Endothelial cell of umbilical vein (primary cell): ENCODE measurements at regions not wholly inside any gene's neighbourhood (a gene's known extent, or its start where the extent isn't known, plus 50 kb on each side); places are given as distances from the start of the nearest gene placed in this dataset.

Source experiments
- BruUV-seq: library from RNA; stranded (reverse); fragments of 400-500 nt; replicated peaks from 2 replicates; lab custom pipeline; 2021; lab: Mats Ljungman, UMichigan
- CTCF ChIA-PET: fragments of 300-600, 350-600 bp; sonication (Branson Sonifier 250); formaldehyde crosslinking; loops from one replicate; lab custom pipeline; 2021; ENCODE audit warnings: antibody characterized with exemption, inconsistent platforms; lab: Charles Lee
- POLR2A ChIA-PET: fragments of 300-600, 350-600 bp; sonication (Branson Sonifier 250); formaldehyde crosslinking; loops from one replicate; lab custom pipeline; 2021; ENCODE audit warnings: antibody characterized with exemption, inconsistent platforms; lab: Charles Lee
- DNase-seq: peaks from one replicate; pipeline ENCODE4 v3.0.0-alpha.2; 2011; ENCODE audit warnings: low read depth, low spot score
- FAIRE-seq: peaks from 2 replicates; lab custom pipeline; 2011; peaks lifted over from hg19 to GRCh38; lab: Jason Lieb, UNC
- H2AFZ ChIP-seq: 2 replicates; pipeline ENCODE4 v1.6.0; 2012; ENCODE audit warnings: low read depth, low read length, control low read depth, inconsistent platforms
- H3K27ac ChIP-seq: 2 replicates; pipeline ENCODE4 v1.5.1; 2011; ENCODE audit warnings: low read depth, mild to moderate bottlenecking, control low read depth, low read length, moderate library complexity; ENCODE audit not compliant: insufficient read depth
- H3K27me3 ChIP-seq, 2 experiments: 2 replicates each; pipeline versions ENCODE4 v1.6.0 to v1.6.1; 2011; ENCODE audit warnings: low read length in 2 of 2, mixed read lengths in 1 of 2; ENCODE audit not compliant: control insufficient read depth in 2 of 2, insufficient read depth in 2 of 2
- H3K36me3 ChIP-seq, 2 experiments: 2 replicates in 1 of 2; 3 replicates in 1 of 2; pipeline ENCODE4 v1.5.1; 2011; ENCODE audit warnings: low read length in 2 of 2, mild to moderate bottlenecking in 1 of 2, moderate library complexity in 1 of 2; ENCODE audit not compliant: control insufficient read depth in 2 of 2, insufficient read depth in 2 of 2; ENCODE audit errors: extremely low read depth in 1 of 2
- H3K4me1 ChIP-seq: 3 replicates; pipeline ENCODE4 v1.5.1; 2011; ENCODE audit warnings: mild to moderate bottlenecking, low read length; ENCODE audit not compliant: control insufficient read depth, insufficient read depth; ENCODE audit errors: extremely low read depth
- H3K4me2 ChIP-seq: 2 replicates; pipeline ENCODE4 v1.6.1; 2011; ENCODE audit warnings: low read length, control low read depth, mixed read lengths; ENCODE audit not compliant: insufficient read depth
- H3K4me3 ChIP-seq, 3 experiments: fragments of 200-600 bp in 1 of 3; sonication (generic), shearing (Covaris generic) in 1 of 3; replicated peaks in 1 of 3; 2 replicates each; pipeline ENCODE4 v1.5.1; 2011 to 2016; ENCODE audit warnings: control low read depth in 3 of 3, low read length in 3 of 3, mild to moderate bottlenecking in 2 of 3, inconsistent platforms in 1 of 3, low read depth in 1 of 3, moderate library complexity in 1 of 3; ENCODE audit not compliant: insufficient read depth in 1 of 3
- H3K79me2 ChIP-seq: 2 replicates; pipeline ENCODE4 v1.6.0; 2012; ENCODE audit warnings: low read length, inconsistent platforms; ENCODE audit not compliant: control insufficient read depth, insufficient read depth
- H3K9ac ChIP-seq: replicated peaks from 2 replicates; pipeline ENCODE3; 2011; ENCODE audit warnings: low read length, control low read depth; ENCODE audit not compliant: insufficient read depth; ENCODE audit errors: extremely low read depth
- H3K9me1 ChIP-seq: replicated peaks from 3 replicates; pipeline ENCODE4 v1.6.0; 2011; ENCODE audit warnings: mild to moderate bottlenecking, low read length; ENCODE audit not compliant: control insufficient read depth, insufficient read depth; ENCODE audit errors: extremely low read depth
- H3K9me3 ChIP-seq: replicated peaks from 2 replicates; pipeline ENCODE4 v1.5.1; 2012; ENCODE audit warnings: low read length, inconsistent platforms; ENCODE audit not compliant: control insufficient read depth, insufficient read depth
- H4K20me1 ChIP-seq: replicated peaks from 2 replicates; pipeline ENCODE3; 2011; ENCODE audit warnings: mild to moderate bottlenecking, low read length; ENCODE audit not compliant: control insufficient read depth, insufficient read depth; ENCODE audit errors: extremely low read depth
- CTCF ChIP-seq, 2 donors: IDR thresholded peaks; 1 replicate in 1 of 2; 2 replicates in 1 of 2; pipeline ENCODE4 v1.5.1; 2011; ENCODE audit warnings: low read length in 2 of 2, mild to moderate bottlenecking in 2 of 2, moderate library complexity in 2 of 2, control low read depth in 1 of 2, inconsistent platforms in 1 of 2, low read depth in 1 of 2; ENCODE audit not compliant: insufficient read depth in 1 of 2; ENCODE audit errors: extremely low read depth in 1 of 2
- EZH2 ChIP-seq: IDR thresholded peaks from 2 replicates; pipeline ENCODE4 v1.6.1; 2012; ENCODE audit warnings: borderline replicate concordance, low read depth, mild to moderate bottlenecking, moderate library complexity, low read length, inconsistent platforms; ENCODE audit not compliant: severe bottlenecking
- FOS ChIP-seq: IDR thresholded peaks from 2 replicates; pipeline ENCODE4 v1.6.1; 2011; ENCODE audit warnings: mild to moderate bottlenecking, low read length, moderate library complexity, borderline replicate concordance; ENCODE audit not compliant: insufficient read depth
- GATA2 ChIP-seq: IDR thresholded peaks from 2 replicates; pipeline ENCODE4 v1.7.0; 2011; ENCODE audit warnings: low read depth, mild to moderate bottlenecking, moderate library complexity, mixed read lengths, low read length; ENCODE audit not compliant: insufficient read length, insufficient read depth
- JUN ChIP-seq: IDR thresholded peaks from 2 replicates; pipeline ENCODE4 v1.6.1; 2011; ENCODE audit warnings: borderline replicate concordance, low read depth; ENCODE audit not compliant: insufficient read length, insufficient read depth
- MAX ChIP-seq: IDR thresholded peaks from 2 replicates; pipeline ENCODE4 v1.6.1; 2011; ENCODE audit not compliant: insufficient read depth, insufficient read length
- MYC ChIP-seq: IDR thresholded peaks from one replicate; pipeline ENCODE4 v1.6.1; 2011; ENCODE audit warnings: mild to moderate bottlenecking, low read depth, low read length
- POLR2A ChIP-seq: IDR thresholded peaks from 2 replicates; pipeline ENCODE4 v1.6.1; 2012; ENCODE audit warnings: low read depth, mild to moderate bottlenecking, control low read depth, low read length
- POLR2AphosphoS5 ChIP-seq: IDR thresholded peaks from 2 replicates; pipeline ENCODE4 v1.6.1; 2012; ENCODE audit warnings: low read depth, mild to moderate bottlenecking, control low read depth, low read length, moderate library complexity; ENCODE audit not compliant: insufficient read depth
- dilution Hi-C: fragments of 300-500 bp; cut with MboI; formaldehyde crosslinking; loops from one replicate; pipeline ENCODE4 v1.15.0; 2019; ENCODE audit warnings: low sequenced_read_pairs; ENCODE audit not compliant: extremely low pct_ligation_motif_present
- intact Hi-C: fragments of 100-400 bp; cut with micrococcal nuclease; formaldehyde crosslinking; loops from one replicate; pipeline ENCODE4 v1.10.0; 2022

- no TSS peak for BruUV-seq
- TF ChIP-seq EZH2 (no peak), JUN (no peak)
- Histone ChIP-seq H3K9ac (no peak overlapping the region), H3K79me2 (no peaks in the 10 kb centered on the region), H3K9me1 (no peaks in the 10 kb centered on the region), H3K27me3 (no peaks in the 10 kb centered on the region), H3K4me1 (no peaks in the 10 kb centered on the region), H4K20me1 (no peaks in the 10 kb centered on the region), H3K9me3 (no peaks in the 10 kb centered on the region), H3K36me3 (no peaks in the 10 kb centered on the region), H3K27ac (no peak overlapping the region), H3K4me3 (no peak overlapping the region), H3K4me2 (no peak overlapping the region), H2AFZ (no peak overlapping the region)
- dilution Hi-C loops (no loop called here), intact Hi-C loops (no loop called here)
- CTCF ChIA-PET: no interaction called here
- POLR2A ChIA-PET: no interaction called here
- no peak for DNase-seq
- FAIRE-seq: no peak
These were observed 550.8 kb downstream of the IPMK start for GRCh38 chr10:57716884-57717283.

GRCh38 chr10:57715233-57715632, 552.5 kb downstream of the IPMK start:
- TF ChIP-seq MAX (no peak), EZH2 (no peak), POLR2A (no peak), JUN (no peak), FOS (no peak), CTCF (IDR thresholded peaks at IDR 0.05; ENCODE audit: extremely low read depth in 1 of 2, insufficient read depth in 1 of 2, low read depth in 1 of 2, low read length in 2 of 2) (no peak), POLR2AphosphoS5 (no peak), GATA2 (no peak), MYC (no peak)
- H3K4me3 ChIP-seq: no peak overlapping the region
- POLR2A ChIA-PET: no interaction called here
- CTCF ChIA-PET: no interaction called here
- no peaks in the 10 kb centered on the region for H3K36me3 ChIP-seq
- FAIRE-seq (no peak), DNase-seq (no peak)
- no peaks in the 10 kb centered on the region for H3K27me3 ChIP-seq
- no peaks in the 10 kb centered on the region for H4K20me1 ChIP-seq
- no peaks in the 10 kb centered on the region for H3K79me2 ChIP-seq
- H3K9ac ChIP-seq: no peak overlapping the region
- dilution Hi-C loops (no loop called here), intact Hi-C loops (no loop called here)
- H2AFZ ChIP-seq: no peak overlapping the region
- no peak overlapping the region for H3K4me2 ChIP-seq
- no peak overlapping the region for H3K27ac ChIP-seq
- H3K9me3 ChIP-seq: no peaks in the 10 kb centered on the region
- H3K4me1 ChIP-seq: no peaks in the 10 kb centered on the region
- no peaks in the 10 kb centered on the region for H3K9me1 ChIP-seq
- no TSS peak for BruUV-seq
